ENCODE measurements at regions not wholly inside any gene's neighbourhood (a gene's known extent, or its start where the extent isn't known, plus 50 kb on each side); places are given as distances from the start of the nearest gene placed in this dataset.

DNA sequence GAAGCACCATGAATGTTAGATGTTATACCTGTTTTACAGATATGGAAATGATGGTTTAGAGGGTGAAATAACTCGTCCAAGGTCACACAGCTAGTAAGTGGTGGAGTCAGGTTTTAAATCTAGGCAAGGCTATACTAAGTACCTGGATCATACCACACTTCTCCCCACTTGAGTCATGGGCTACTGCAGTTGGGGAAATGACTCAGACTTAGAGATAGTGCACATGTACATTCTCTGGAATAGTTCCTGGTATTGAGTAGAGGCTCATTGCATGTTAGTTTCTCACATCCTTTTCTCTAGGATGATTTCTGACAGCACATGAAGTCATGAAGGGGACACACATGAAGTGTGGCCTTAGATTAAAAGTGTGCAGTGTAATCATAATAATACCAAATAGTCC lies 76.2 kb upstream of the TNFSF11 start (continued):
- no peak for TF ChIP-seq STAT5B (CRISPR knock-in tag; IDR thresholded peaks at IDR 0.05)

DNA sequence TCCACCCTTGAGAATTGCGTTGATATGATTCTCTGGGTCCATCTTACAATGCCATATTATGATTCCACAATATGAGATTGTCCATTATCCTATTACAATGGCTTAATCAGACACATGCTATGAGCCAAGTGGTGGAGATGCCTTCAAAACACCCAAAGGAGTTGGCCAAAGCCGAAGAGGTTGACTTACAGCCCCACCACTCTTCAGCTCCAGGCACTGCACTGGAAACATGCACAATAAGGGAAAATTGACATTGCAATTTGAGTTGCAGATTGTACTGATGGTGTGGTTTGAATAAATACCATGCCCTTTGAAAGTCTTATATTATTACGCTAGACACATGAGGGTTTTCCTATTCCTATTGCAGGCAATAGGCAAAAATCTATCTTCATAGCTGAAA lies 75.4 kb upstream of the TNFSF11 start:
- ChIA-PET POLR2A (no interaction called here), CTCF (ENCODE audit: low intra/inter-chr PET ratio) (no interaction called here)
- no peak overlapping the region for H3K9ac ChIP-seq (ENCODE audit: insufficient read depth in 1 of 2, low read depth in 2 of 2, low read length in 2 of 2)
- no peak overlapping the region for H3K4me3 ChIP-seq
- H2AFZ ChIP-seq (ENCODE audit: low read depth, low read length), result no peak overlapping the region
- in situ Hi-C loops (cut with MboI), result no loop called here
- no peaks in the 10 kb centered on the region for H3K9me1 ChIP-seq (ENCODE audit: control insufficient read depth, insufficient read depth, low read length)
- no peaks in the 10 kb centered on the region for H3K36me3 ChIP-seq (ENCODE audit: control insufficient read depth, insufficient read depth, low read length)
- H3K27me3 ChIP-seq (ENCODE audit: control insufficient read depth in 2 of 2, insufficient read depth in 2 of 2, low read length in 2 of 2), result no peaks in the 10 kb centered on the region
- BruUV-seq (replicated peaks), result no TSS peak
- H3K79me2 ChIP-seq (ENCODE audit: control insufficient read depth, insufficient read depth, low read length), result no peaks in the 10 kb centered on the region
- DNase-seq (ENCODE audit: extremely low read depth in 1 of 4, low spot score in 3 of 4), result no peak
- no peak overlapping the region for H3K27ac ChIP-seq (ENCODE audit: extremely low read depth, low read depth, low read length)
- 7% methylated on average over 3 of the region's 3 CpGs for WGBS (ENCODE audit: insufficient coverage, low coverage, missing lambda C conversion rate)
- ATAC-seq, result no peak
- H3K4me1 ChIP-seq (replicated peaks in 1 of 2; ENCODE audit: control insufficient read depth in 2 of 2, insufficient read depth in 2 of 2, low read length in 2 of 2), result no peaks in the 10 kb centered on the region; a peak in 1 of 5 replicates
- intact Hi-C loops (cut with micrococcal nuclease), result loop anchor here (10.0 kb wide), 2 partner anchors 164 to 824 kb away; no protein-coding TSS in a partner anchor
- no peaks in the 10 kb centered on the region for H4K20me1 ChIP-seq (replicated peaks; ENCODE audit: control insufficient read depth, insufficient read depth, low read length)
- no peak overlapping the region for H3K4me2 ChIP-seq (ENCODE audit: insufficient read depth, low read length)
- TF ChIP-seq SP1 (CRISPR knock-in tag; IDR thresholded peaks at IDR 0.05), result no peak
- TF ChIP-seq RAD21 (CRISPR knock-in tag; conservative IDR thresholded peaks at IDR 0.05 in 1 of 2, IDR thresholded peaks at IDR 0.05 in 1 of 2), result peak in 1 of 2 experiments; percentile 46; a peak in 2 of 4 replicates
- TF ChIP-seq, protein P1, sequence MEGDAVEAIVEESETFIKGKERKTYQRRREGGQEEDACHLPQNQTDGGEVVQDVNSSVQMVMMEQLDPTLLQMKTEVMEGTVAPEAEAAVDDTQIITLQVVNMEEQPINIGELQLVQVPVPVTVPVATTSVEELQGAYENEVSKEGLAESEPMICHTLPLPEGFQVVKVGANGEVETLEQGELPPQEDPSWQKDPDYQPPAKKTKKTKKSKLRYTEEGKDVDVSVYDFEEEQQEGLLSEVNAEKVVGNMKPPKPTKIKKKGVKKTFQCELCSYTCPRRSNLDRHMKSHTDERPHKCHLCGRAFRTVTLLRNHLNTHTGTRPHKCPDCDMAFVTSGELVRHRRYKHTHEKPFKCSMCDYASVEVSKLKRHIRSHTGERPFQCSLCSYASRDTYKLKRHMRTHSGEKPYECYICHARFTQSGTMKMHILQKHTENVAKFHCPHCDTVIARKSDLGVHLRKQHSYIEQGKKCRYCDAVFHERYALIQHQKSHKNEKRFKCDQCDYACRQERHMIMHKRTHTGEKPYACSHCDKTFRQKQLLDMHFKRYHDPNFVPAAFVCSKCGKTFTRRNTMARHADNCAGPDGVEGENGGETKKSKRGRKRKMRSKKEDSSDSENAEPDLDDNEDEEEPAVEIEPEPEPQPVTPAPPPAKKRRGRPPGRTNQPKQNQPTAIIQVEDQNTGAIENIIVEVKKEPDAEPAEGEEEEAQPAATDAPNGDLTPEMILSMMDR (IDR thresholded peaks at IDR 0.05 in 2 of 3, conservative IDR thresholded peaks at IDR 0.05 in 1 of 3; ENCODE audit: insufficient read depth in 2 of 3, low read depth in 1 of 3, low read length in 3 of 3), result peak; percentile 13 to 25 (median 23); a peak in 3 of 6 replicates
- no peak for TF ChIP-seq ADNP (tag; IDR thresholded peaks at IDR 0.05)
- no peak for FAIRE-seq
- no peaks in the 10 kb centered on the region for H3K9me3 ChIP-seq (replicated peaks; ENCODE audit: control insufficient read depth, insufficient read depth, low read depth, low read length)

Data from K562 (cell line).